ENCODE measurements at regions not wholly inside any gene's neighbourhood (a gene's known extent, or its start where the extent isn't known, plus 50 kb on each side); places are given as distances from the start of the nearest gene placed in this dataset.
"Not testable (repeated sequence)": the region's sequence is repeated elsewhere in the genome, so short reads cannot be mapped to it uniquely, and the experiment has no call there.

DNA sequence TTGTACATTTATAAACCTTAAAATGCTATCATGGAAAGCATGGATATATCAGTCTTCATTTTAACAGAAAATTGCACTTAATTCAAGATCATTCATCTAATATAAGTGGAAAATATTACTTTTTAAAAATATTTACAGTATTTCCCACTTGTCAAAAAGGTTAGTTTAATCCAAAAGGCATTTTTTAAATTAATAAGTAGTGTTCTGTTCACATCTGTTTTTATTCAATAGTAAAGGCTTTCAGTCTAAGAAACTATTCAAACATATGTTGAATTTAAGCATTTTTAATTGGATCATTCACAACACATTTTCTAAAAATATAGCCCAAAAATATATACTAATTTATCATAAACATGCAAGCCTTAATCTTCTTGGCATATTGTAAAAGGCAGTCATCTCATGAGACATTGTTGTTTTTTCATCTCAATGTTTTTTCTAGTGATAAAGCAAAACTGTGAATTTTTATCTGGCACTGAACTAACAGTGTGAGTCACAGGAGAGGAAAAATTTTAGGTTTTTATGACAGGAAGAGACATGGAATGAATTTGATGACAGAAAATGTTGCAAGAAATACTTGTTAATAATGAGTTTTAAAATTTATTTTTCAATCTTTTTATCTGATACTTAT lies 1642.5 kb upstream of the TMEFF2 start:
- ATAC-seq = peak; percentile 67
- ChIA-PET POLR2A (ENCODE audit: unreplicated experiment) (no interaction called here), CTCF (no interaction called here)
- no peaks in the 10 kb centered on the region for H3K36me3 ChIP-seq (ENCODE audit: low read depth, low read length)
- no peaks in the 10 kb centered on the region for H3K9me3 ChIP-seq (ENCODE audit: low read length)
- H4K20me1 ChIP-seq (ENCODE audit: low read length) = no peaks in the 10 kb centered on the region
- peak overlapping the region; percentile 68 for H3K27ac ChIP-seq (ENCODE audit: low read length)
- no peak overlapping the region for H3K9ac ChIP-seq (ENCODE audit: low read length)
- no peak overlapping the region for H3K4me3 ChIP-seq (ENCODE audit: low read length)
- H3K9me2 ChIP-seq (replicated peaks; ENCODE audit: low read length) = no peaks in the 10 kb centered on the region
- TF ChIP-seq, protein P1, sequence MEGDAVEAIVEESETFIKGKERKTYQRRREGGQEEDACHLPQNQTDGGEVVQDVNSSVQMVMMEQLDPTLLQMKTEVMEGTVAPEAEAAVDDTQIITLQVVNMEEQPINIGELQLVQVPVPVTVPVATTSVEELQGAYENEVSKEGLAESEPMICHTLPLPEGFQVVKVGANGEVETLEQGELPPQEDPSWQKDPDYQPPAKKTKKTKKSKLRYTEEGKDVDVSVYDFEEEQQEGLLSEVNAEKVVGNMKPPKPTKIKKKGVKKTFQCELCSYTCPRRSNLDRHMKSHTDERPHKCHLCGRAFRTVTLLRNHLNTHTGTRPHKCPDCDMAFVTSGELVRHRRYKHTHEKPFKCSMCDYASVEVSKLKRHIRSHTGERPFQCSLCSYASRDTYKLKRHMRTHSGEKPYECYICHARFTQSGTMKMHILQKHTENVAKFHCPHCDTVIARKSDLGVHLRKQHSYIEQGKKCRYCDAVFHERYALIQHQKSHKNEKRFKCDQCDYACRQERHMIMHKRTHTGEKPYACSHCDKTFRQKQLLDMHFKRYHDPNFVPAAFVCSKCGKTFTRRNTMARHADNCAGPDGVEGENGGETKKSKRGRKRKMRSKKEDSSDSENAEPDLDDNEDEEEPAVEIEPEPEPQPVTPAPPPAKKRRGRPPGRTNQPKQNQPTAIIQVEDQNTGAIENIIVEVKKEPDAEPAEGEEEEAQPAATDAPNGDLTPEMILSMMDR (conservative IDR thresholded peaks at IDR 0.05; ENCODE audit: low read depth, low read length) = no peak
- TF ChIP-seq EZH2phosphoT487 (IDR thresholded peaks at IDR 0.05; ENCODE audit: borderline replicate concordance, low read length) = no peak
- TF ChIP-seq EZH2 (IDR thresholded peaks at IDR 0.05; ENCODE audit: low read length, unreplicated experiment) = no peak
- no TSS peak for BruUV-seq (replicated peaks)
- H3K27me3 ChIP-seq (ENCODE audit: low read length) = no peaks in the 10 kb centered on the region
- DNase-seq = peak; percentile 59
- peak overlapping the region; percentile 42; the same call in 1 of the 2 replicates for H3K4me2 ChIP-seq (ENCODE audit: low read length)
- H3K79me2 ChIP-seq (ENCODE audit: low read length) = no peaks in the 10 kb centered on the region
- H3K4me1 ChIP-seq (ENCODE audit: insufficient read depth, low read length) = peaks cover 13% of the 10 kb centered on the region; the same call in 1 of the 2 replicates
- intact Hi-C loops (cut with micrococcal nuclease) = no loop called here
- no peak overlapping the region for H2AFZ ChIP-seq (ENCODE audit: low read length)
- H3F3A ChIP-seq (ENCODE audit: low read length, unreplicated experiment) = no peaks in the 10 kb centered on the region

DNA sequence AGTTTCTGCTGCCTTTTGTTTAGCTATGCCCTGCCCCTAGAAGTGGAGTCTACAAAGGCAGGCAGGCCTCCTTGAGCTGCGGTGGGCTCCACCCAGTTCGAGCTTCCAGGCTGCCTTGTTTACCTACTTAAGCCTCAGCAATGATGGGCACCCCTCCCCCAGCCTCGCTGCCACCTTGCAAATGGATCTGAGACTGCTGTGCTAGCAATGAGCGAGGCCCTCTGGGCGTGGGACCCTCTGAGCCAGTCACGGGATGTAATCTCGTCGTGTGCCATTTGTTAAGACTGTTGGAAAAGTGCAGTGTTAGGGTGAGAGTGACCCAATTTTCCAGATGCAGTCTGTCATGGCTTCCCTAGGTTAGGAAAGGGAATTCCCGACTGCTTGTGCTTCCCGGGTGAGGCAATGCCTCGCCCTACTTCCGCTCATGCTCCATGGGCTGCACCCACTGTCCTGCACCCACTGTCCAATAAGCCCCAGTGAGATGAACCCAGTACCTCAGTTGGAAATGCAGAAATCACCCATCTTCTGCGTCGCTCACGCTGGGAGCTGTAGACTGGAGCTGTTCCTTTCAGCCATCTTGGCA lies 1641.8 kb upstream of the TMEFF2 start:
- H3K79me2 ChIP-seq (ENCODE audit: low read length); H4K20me1 ChIP-seq (ENCODE audit: low read length); H3K36me3 ChIP-seq (ENCODE audit: low read depth, low read length); H3K4me2 ChIP-seq (ENCODE audit: low read length); H3K4me3 ChIP-seq (ENCODE audit: low read length); CTCF ChIA-PET; H3F3A ChIP-seq (ENCODE audit: low read length, unreplicated experiment); BruUV-seq (replicated peaks); DNase-seq; H3K9me2 ChIP-seq (replicated peaks; ENCODE audit: low read length); H2AFZ ChIP-seq (ENCODE audit: low read length); intact Hi-C loops (cut with micrococcal nuclease); H3K9me3 ChIP-seq (ENCODE audit: low read length); POLR2A ChIA-PET (ENCODE audit: unreplicated experiment); H3K9ac ChIP-seq (ENCODE audit: low read length); ATAC-seq; H3K27me3 ChIP-seq (ENCODE audit: low read length): not testable (repeated sequence)
- Histone ChIP-seq H3K27ac (ENCODE audit: low read length) (peak overlapping the region; percentile 68; the same call in 1 of the 2 replicates), H3K4me1 (ENCODE audit: insufficient read depth, low read length) (peaks cover 13% of the 10 kb centered on the region; the same call in 1 of the 2 replicates)

DNA sequence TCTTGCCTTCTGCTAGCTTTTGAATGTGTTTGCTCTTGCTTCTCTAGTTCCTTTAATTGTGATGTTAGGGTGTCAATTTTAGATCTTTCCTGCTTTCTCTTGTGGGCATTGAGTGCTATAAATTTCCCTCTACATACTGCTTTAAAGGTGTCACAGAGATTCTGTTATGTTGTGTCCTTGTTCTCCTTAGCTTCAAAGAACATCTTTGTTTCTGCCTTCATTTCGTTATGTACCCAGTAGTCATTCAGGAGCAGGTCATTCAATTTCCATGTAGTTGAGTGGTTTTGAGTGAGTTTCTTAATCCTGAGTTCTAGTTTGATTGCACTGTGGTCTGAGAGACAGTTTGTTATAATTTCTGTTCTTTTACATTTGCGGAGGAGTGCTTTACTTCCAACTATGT lies 1639.2 kb upstream of the TMEFF2 start:
- BruUV-seq (replicated peaks); H3K9me2 ChIP-seq (replicated peaks; ENCODE audit: low read length); H3F3A ChIP-seq (ENCODE audit: low read length, unreplicated experiment); POLR2A ChIA-PET (ENCODE audit: unreplicated experiment); H2AFZ ChIP-seq (ENCODE audit: low read length); ATAC-seq; H3K27me3 ChIP-seq (ENCODE audit: low read length); H3K9me3 ChIP-seq (ENCODE audit: low read length); H3K36me3 ChIP-seq (ENCODE audit: low read depth, low read length); H3K4me3 ChIP-seq (ENCODE audit: low read length); H3K79me2 ChIP-seq (ENCODE audit: low read length); H4K20me1 ChIP-seq (ENCODE audit: low read length); H3K4me2 ChIP-seq (ENCODE audit: low read length); CTCF ChIA-PET; H3K9ac ChIP-seq (ENCODE audit: low read length): not testable (repeated sequence)
- peak; percentile 43 for DNase-seq
- H3K4me1 ChIP-seq (ENCODE audit: insufficient read depth, low read length) = peaks cover 13% of the 10 kb centered on the region; the same call in 1 of the 2 replicates
- intact Hi-C loops (cut with micrococcal nuclease) = loop anchor here (1.0 kb wide), 1 partner anchor 10 kb away; no protein-coding TSS in a partner anchor
- H3K27ac ChIP-seq (ENCODE audit: low read length) = peak overlapping the region; percentile 60
